A549 (cell line): ENCODE measurements at regions not wholly inside any gene's neighbourhood (a gene's known extent, or its start where the extent isn't known, plus 50 kb on each side); places are given as distances from the start of the nearest gene placed in this dataset.

Source experiments
- ATAC-seq, 2 experiments: fragments of 200-7000 bp in 1 of 2; fragments of >200 bp in 1 of 2; cut with Nextera tagmentation in 1 of 2; cut with Tn5 transposase in 1 of 2; 3 replicates each; pipeline versions ENCODE4 v1.8.0 to v1.9.1; 2018 to 2020; ENCODE audit warnings: mild to moderate bottlenecking in 1 of 2, moderate library complexity in 1 of 2
- CTCF ChIA-PET: fragments of 300-600 bp; sonication (Branson Sonifier 250); formaldehyde crosslinking; extraction: SDS; loops from one replicate; lab custom pipeline; 2021; ENCODE audit warnings: antibody characterized with exemption, inconsistent platforms; lab: Yijun Ruan, JAX
- POLR2A ChIA-PET: fragments of 350-600 bp; formaldehyde crosslinking; extraction: SDS; loops from one replicate; lab custom pipeline; 2021; ENCODE audit warnings: antibody characterized with exemption, inconsistent platforms; lab: Yijun Ruan, JAX
- DNase-seq, 2 experiments: peaks; one replicate each; pipeline versions ENCODE4 v3.0.0 to v3.0.0-alpha.2; 2011 to 2016; ENCODE audit warnings: low read depth in 1 of 2, low spot score in 1 of 2
- FAIRE-seq: peaks from 2 replicates; lab custom pipeline; 2011; peaks lifted over from hg19 to GRCh38; lab: Jason Lieb, UNC
- H3K27ac ChIP-seq, 2 experiments: fragments of >200 bp; sonication (Bioruptor Twin); formaldehyde crosslinking; 3 replicates each; pipeline ENCODE4 v1.5.1; 2016 to 2017
- H3K4me1 ChIP-seq: fragments of >200 bp; sonication (Bioruptor Twin); formaldehyde crosslinking; 3 replicates; pipeline ENCODE4 v1.6.1; 2016
- H3K4me2 ChIP-seq: fragments of >200 bp; sonication (Bioruptor Twin); formaldehyde crosslinking; 3 replicates; pipeline ENCODE4 v1.6.1; 2016
- H3K4me3 ChIP-seq: fragments of >200 bp; sonication (Bioruptor Twin); formaldehyde crosslinking; 3 replicates; pipeline ENCODE4 v1.5.1; 2016
- H3K9me3 ChIP-seq: fragments of >200 bp; sonication (Bioruptor Twin); formaldehyde crosslinking; 3 replicates; pipeline ENCODE4 v1.6.1; 2016
- CBX2 ChIP-seq: fragments of 200-600 bp; sonication (generic); IDR thresholded peaks from 2 replicates; pipeline ENCODE4 v1.6.1; 2016; ENCODE audit warnings: low read depth, mild to moderate bottlenecking, borderline replicate concordance
- CHD4 ChIP-seq: fragments of 200-600 bp; sonication (generic); IDR thresholded peaks from 2 replicates; pipeline ENCODE4 v1.6.1; 2016; ENCODE audit warnings: antibody characterized with exemption, mild to moderate bottlenecking, borderline replicate concordance
- EP300 ChIP-seq, 2 experiments: fragments of >200 bp; sonication (Bioruptor Twin); formaldehyde crosslinking; IDR thresholded peaks; 2 replicates in 1 of 2; 3 replicates in 1 of 2; pipeline ENCODE4 v1.6.1; 2016 to 2017
- FOXS1 ChIP-seq: fragments of 250-450 bp; sonication (Bioruptor Pico); IDR thresholded peaks from 2 replicates; pipeline ENCODE4 v1.5.0; 2020; ENCODE audit warnings: mild to moderate bottlenecking, moderate library complexity
- GATA3 ChIP-seq: IDR thresholded peaks from 2 replicates; pipeline ENCODE4 v1.6.1; 2012; ENCODE audit warnings: borderline replicate concordance
- HDAC2 ChIP-seq: fragments of 200-600 bp; sonication (generic); IDR thresholded peaks from 2 replicates; pipeline ENCODE4 v1.6.1; 2016
- HEYL ChIP-seq: fragments of 250-450 bp; sonication (Bioruptor Pico); IDR thresholded peaks from 2 replicates; pipeline ENCODE4 v1.8.0; 2021; ENCODE audit warnings: mild to moderate bottlenecking, moderate library complexity
- HMGXB4 ChIP-seq: fragments of 250-450 bp; sonication (Bioruptor Pico); IDR thresholded peaks from 2 replicates; pipeline ENCODE4 v1.5.0; 2021; ENCODE audit warnings: mild to moderate bottlenecking, moderate library complexity, borderline replicate concordance
- HOXB5 ChIP-seq: fragments of 250-450 bp; sonication (Bioruptor Pico); IDR thresholded peaks from 2 replicates; pipeline ENCODE4 v1.5.0; 2020; ENCODE audit warnings: mild to moderate bottlenecking, moderate library complexity
- JUNB ChIP-seq: fragments of >200 bp; sonication (Bioruptor Twin); formaldehyde crosslinking; IDR thresholded peaks from 2 replicates; pipeline ENCODE4 v1.6.1; 2016
- KDM1A ChIP-seq: fragments of 200-600 bp; sonication (generic); IDR thresholded peaks from 2 replicates; pipeline ENCODE4 v1.6.1; 2016; ENCODE audit warnings: low read depth, mild to moderate bottlenecking
- MAFK ChIP-seq: fragments of 450-650 bp; IDR thresholded peaks from 2 replicates; pipeline ENCODE4 v1.6.1; 2014; ENCODE audit not compliant: partially characterized antibody
- MAZ ChIP-seq: fragments of 150-350 bp; IDR thresholded peaks from 2 replicates; pipeline ENCODE4 v1.6.1; 2014; ENCODE audit warnings: antibody characterized with exemption, low read depth, low read length, borderline replicate concordance
- NR3C1 ChIP-seq: fragments of >200 bp; sonication (Bioruptor Twin); formaldehyde crosslinking; IDR thresholded peaks from 3 replicates; pipeline ENCODE4 v1.6.1; 2017
- PBX3 ChIP-seq: IDR thresholded peaks from 2 replicates; pipeline ENCODE4 v1.6.1; 2012
- RAD21 ChIP-seq, 2 experiments: fragments of >200 bp in 1 of 2; sonication (Bioruptor Twin) in 1 of 2; formaldehyde crosslinking in 1 of 2; IDR thresholded peaks in 1 of 2; conservative IDR thresholded peaks in 1 of 2; 2 replicates in 1 of 2; 3 replicates in 1 of 2; pipeline ENCODE4 v1.6.1; 2012 to 2018; ENCODE audit warnings: inconsistent platforms in 1 of 2
- RARB ChIP-seq: fragments of 250-450 bp; sonication (Bioruptor Pico); IDR thresholded peaks from 2 replicates; pipeline ENCODE4 v1.8.0; 2021; ENCODE audit warnings: mild to moderate bottlenecking, moderate library complexity
- RCOR1 ChIP-seq: fragments of 150-350 bp; IDR thresholded peaks from 2 replicates; pipeline ENCODE4 v1.6.1; 2014; ENCODE audit warnings: antibody characterized with exemption, low read length, low read depth
- RFX5 ChIP-seq: fragments of 450-650 bp; IDR thresholded peaks from 2 replicates; pipeline ENCODE4 v1.7.1; 2014; ENCODE audit warnings: antibody characterized with exemption, mild to moderate bottlenecking, moderate library complexity
- SMC3 ChIP-seq: fragments of >200 bp; sonication (Bioruptor Twin); formaldehyde crosslinking; IDR thresholded peaks from 3 replicates; pipeline ENCODE4 v1.6.1; 2018; ENCODE audit warnings: inconsistent platforms
- TFCP2L1 ChIP-seq: fragments of 250-450 bp; sonication (Bioruptor Pico); IDR thresholded peaks from 2 replicates; pipeline ENCODE4 v1.5.0; 2021; ENCODE audit warnings: mild to moderate bottlenecking
- TP53 ChIP-seq: fragments of 250-450 bp; sonication (Bioruptor Pico); IDR thresholded peaks from 2 replicates; pipeline ENCODE4 v1.5.0; 2021; ENCODE audit warnings: mild to moderate bottlenecking, moderate library complexity
- ZFP36 ChIP-seq: fragments of 450-650 bp; IDR thresholded peaks from 2 replicates; pipeline ENCODE4 v1.6.1; 2014; ENCODE audit warnings: borderline replicate concordance; ENCODE audit not compliant: partially characterized antibody
- ZNF302 ChIP-seq: fragments of 250-450 bp; sonication (Bioruptor Pico); IDR thresholded peaks from 2 replicates; pipeline ENCODE4 v1.9.0; 2021; ENCODE audit warnings: inconsistent platforms, mild to moderate bottlenecking, moderate library complexity
- WGBS: methylation state at CpG from one replicate; pipeline ENCODE4 v1.1.6; 2017; ENCODE audit errors: missing lambda C conversion rate; 5-methylcytosine and 5-hydroxymethylcytosine counted together
- TF ChIP-seq, protein P1 (sequence below): fragments of >200 bp; sonication (Bioruptor Twin); formaldehyde crosslinking; IDR thresholded peaks from 3 replicates; pipeline ENCODE4 v1.6.1; 2016

DNA sequence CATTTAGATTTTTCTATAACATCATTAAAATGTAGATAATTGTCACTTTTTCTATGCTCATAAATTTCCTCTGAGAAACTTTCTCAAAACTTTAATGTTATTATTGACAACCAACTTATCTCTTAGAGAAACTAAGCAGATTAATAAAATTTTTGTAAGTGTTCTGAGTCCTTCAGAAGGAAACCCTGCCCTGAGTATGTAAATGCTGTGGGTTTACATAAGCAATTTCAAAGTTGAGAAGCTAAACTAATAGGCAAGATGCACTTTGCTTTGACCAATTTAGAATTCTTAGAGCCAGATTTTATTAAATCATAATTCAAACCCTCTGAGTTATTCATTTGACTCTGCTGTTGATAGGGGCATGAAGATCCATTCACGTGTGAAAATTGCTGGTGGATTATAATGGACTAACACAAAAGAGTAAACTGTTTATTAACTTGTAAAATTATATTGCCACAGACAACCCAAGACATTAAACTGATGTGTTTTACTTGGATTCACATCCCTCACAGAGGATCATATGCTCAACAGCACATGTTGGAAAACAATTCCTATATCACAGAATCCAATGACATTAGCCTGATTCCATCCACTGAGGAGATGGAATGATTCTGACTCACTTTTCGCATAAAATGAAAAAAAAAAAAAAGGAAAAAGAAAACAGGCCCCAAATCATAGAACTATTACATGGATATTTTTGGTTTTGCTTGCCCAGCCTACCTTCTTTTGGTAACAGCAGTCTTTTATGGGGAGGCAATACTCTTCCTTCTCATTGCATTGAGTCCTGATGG is 453.7 kb upstream of the HTR2A start:
- no peak overlapping the region for H3K27ac ChIP-seq
- no peak overlapping the region for H3K4me3 ChIP-seq
- no peak for ATAC-seq
- ChIA-PET CTCF (no interaction called here), POLR2A (no interaction called here)
- H3K9me3 ChIP-seq = no peaks in the 10 kb centered on the region
- no peak for FAIRE-seq
- DNase-seq = no peak
- 8% methylated on average over 2 of the region's 2 CpGs for WGBS
- TF ChIP-seq RARB (CRISPR knock-in tag) = no peak
- no peak for TF ChIP-seq ZFP36
- TF ChIP-seq FOXS1 (CRISPR knock-in tag) = no peak
- no peak for TF ChIP-seq PBX3
- no peak for TF ChIP-seq CBX2
- TF ChIP-seq NR3C1 = no peak
- TF ChIP-seq ZNF302 (CRISPR knock-in tag) = no peak
- no peak for TF ChIP-seq SMC3
- no peak for TF ChIP-seq EP300 (IDR thresholded peaks at IDR 0.05)
- TF ChIP-seq RCOR1 = no peak
- TF ChIP-seq HDAC2 = no peak
- TF ChIP-seq KDM1A = no peak
- TF ChIP-seq HOXB5 (CRISPR knock-in tag) = no peak
- TF ChIP-seq HMGXB4 (CRISPR knock-in tag) = no peak
- H3K4me1 ChIP-seq = no peaks in the 10 kb centered on the region
- no peak overlapping the region for H3K4me2 ChIP-seq

DNA sequence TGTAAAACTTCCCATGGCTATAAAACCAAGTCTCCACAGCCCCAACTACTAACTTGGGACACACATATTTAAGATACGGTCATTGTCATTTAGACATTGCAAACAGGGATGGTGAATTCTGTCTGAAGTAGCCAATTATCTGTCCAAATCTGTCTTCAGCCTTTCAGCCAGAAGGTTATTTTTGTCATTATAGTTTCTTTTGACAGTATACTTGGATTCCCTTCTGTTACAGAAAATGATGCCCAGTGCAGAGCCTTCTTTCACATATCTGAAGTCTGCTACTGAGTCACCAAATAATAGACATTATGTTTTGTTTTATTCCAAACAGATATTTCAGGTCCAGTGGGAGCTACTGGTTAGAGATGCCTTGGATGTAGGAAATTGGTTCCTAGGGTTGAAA is 452.4 kb upstream of the HTR2A start:
- Histone ChIP-seq H3K9me3 (no peaks in the 10 kb centered on the region), H3K27ac (no peak overlapping the region), H3K4me1 (no peaks in the 10 kb centered on the region), H3K4me2 (no peak overlapping the region), H3K4me3 (no peak overlapping the region)
- TF ChIP-seq TFCP2L1 (no peak), MAZ (no peak), RCOR1 (no peak), CBX2 (no peak), KDM1A (no peak), TP53 (CRISPR knock-in tag) (no peak), RFX5 (no peak), HDAC2 (no peak), RAD21 (conservative IDR thresholded peaks at IDR 0.05 in 1 of 2, IDR thresholded peaks at IDR 0.05 in 1 of 2) (no peak), MAFK (no peak), CHD4 (no peak), PBX3 (no peak), HMGXB4 (CRISPR knock-in tag) (no peak), HEYL (CRISPR knock-in tag) (no peak), JUNB (no peak), GATA3 (no peak)
- TF ChIP-seq, protein P1, sequence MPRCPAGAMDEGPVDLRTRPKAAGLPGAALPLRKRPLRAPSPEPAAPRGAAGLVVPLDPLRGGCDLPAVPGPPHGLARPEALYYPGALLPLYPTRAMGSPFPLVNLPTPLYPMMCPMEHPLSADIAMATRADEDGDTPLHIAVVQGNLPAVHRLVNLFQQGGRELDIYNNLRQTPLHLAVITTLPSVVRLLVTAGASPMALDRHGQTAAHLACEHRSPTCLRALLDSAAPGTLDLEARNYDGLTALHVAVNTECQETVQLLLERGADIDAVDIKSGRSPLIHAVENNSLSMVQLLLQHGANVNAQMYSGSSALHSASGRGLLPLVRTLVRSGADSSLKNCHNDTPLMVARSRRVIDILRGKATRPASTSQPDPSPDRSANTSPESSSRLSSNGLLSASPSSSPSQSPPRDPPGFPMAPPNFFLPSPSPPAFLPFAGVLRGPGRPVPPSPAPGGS = no peak
- FAIRE-seq = no peak
- CTCF ChIA-PET = no interaction called here
- no peak for DNase-seq
- POLR2A ChIA-PET = no interaction called here
- WGBS = 0% methylated on average over 1 of the region's 1 CpG
- no peak for ATAC-seq
